ENCODE measurements at regions not wholly inside any gene's neighbourhood (a gene's known extent, or its start where the extent isn't known, plus 50 kb on each side); places are given as distances from the start of the nearest gene placed in this dataset.

GRCh38 chr14:97290065-97290464, 492.9 kb downstream of the VRK1 start:
- FAIRE-seq (no peak), DNase-seq (ENCODE audit: insufficient read length, low spot score) (no peak)
- no peak for TF ChIP-seq POLR2A (IDR thresholded peaks at IDR 0.05; ENCODE audit: low read depth, low read length)
- TF ChIP-seq TAF1 (IDR thresholded peaks at IDR 0.05; ENCODE audit: low read depth, low read length), result no peak
- TF ChIP-seq POU2F2 (IDR thresholded peaks at IDR 0.05; ENCODE audit: low read depth, low read length), result no peak
- TF ChIP-seq POLR2AphosphoS5 (IDR thresholded peaks at IDR 0.05; ENCODE audit: low read depth, low read length), result no peak
- TF ChIP-seq PAX5 (IDR thresholded peaks at IDR 0.05; ENCODE audit: insufficient read depth, low read length, severe bottlenecking), result no peak
- no peak for TF ChIP-seq SPI1 (IDR thresholded peaks at IDR 0.05; ENCODE audit: low read depth, low read length)

- DNase-seq (ENCODE audit: insufficient read length, low spot score), result no peak
- FAIRE-seq, result no peak
- TF ChIP-seq TAF1 (IDR thresholded peaks at IDR 0.05; ENCODE audit: low read depth, low read length) (no peak), POLR2AphosphoS5 (IDR thresholded peaks at IDR 0.05; ENCODE audit: low read depth, low read length) (no peak), POLR2A (IDR thresholded peaks at IDR 0.05; ENCODE audit: low read depth, low read length) (no peak), PAX5 (IDR thresholded peaks at IDR 0.05; ENCODE audit: insufficient read depth, low read length, severe bottlenecking) (no peak), SPI1 (IDR thresholded peaks at IDR 0.05; ENCODE audit: low read depth, low read length) (no peak), POU2F2 (IDR thresholded peaks at IDR 0.05; ENCODE audit: low read depth, low read length) (no peak)
These were observed 493.8 kb downstream of the VRK1 start for GRCh38 chr14:97290977-97291376.

- DNase-seq (ENCODE audit: insufficient read length, low spot score), result no peak
- TF ChIP-seq POU2F2 (IDR thresholded peaks at IDR 0.05; ENCODE audit: low read depth, low read length) (no peak), PAX5 (IDR thresholded peaks at IDR 0.05; ENCODE audit: insufficient read depth, low read length, severe bottlenecking) (no peak), POLR2AphosphoS5 (IDR thresholded peaks at IDR 0.05; ENCODE audit: low read depth, low read length) (no peak), POLR2A (IDR thresholded peaks at IDR 0.05; ENCODE audit: low read depth, low read length) (no peak)
- FAIRE-seq, result no peak
These were observed 496.5 kb downstream of the VRK1 start for GRCh38 chr14:97293659-97294058.

GRCh38 chr14:97295108-97295710, 498.0 kb downstream of the VRK1 start:
- FAIRE-seq, result no peak
- TF ChIP-seq POU2F2 (IDR thresholded peaks at IDR 0.05; ENCODE audit: low read depth, low read length), result no peak
- no peak for TF ChIP-seq PAX5 (IDR thresholded peaks at IDR 0.05; ENCODE audit: insufficient read depth, low read length, severe bottlenecking)
- TF ChIP-seq TAF1 (IDR thresholded peaks at IDR 0.05; ENCODE audit: low read depth, low read length), result no peak
- no peak for TF ChIP-seq POLR2AphosphoS5 (IDR thresholded peaks at IDR 0.05; ENCODE audit: low read depth, low read length)
- no peak for TF ChIP-seq POLR2A (IDR thresholded peaks at IDR 0.05; ENCODE audit: low read depth, low read length)
- no peak for TF ChIP-seq SPI1 (IDR thresholded peaks at IDR 0.05; ENCODE audit: low read depth, low read length)
- DNase-seq (ENCODE audit: insufficient read length, low spot score), result no peak

GRCh38 chr14:97296176-97296575, 499.0 kb downstream of the VRK1 start:
- DNase-seq (ENCODE audit: insufficient read length, low spot score) (no peak), FAIRE-seq (no peak)
- TF ChIP-seq POLR2A (IDR thresholded peaks at IDR 0.05; ENCODE audit: low read depth, low read length) (no peak), TAF1 (IDR thresholded peaks at IDR 0.05; ENCODE audit: low read depth, low read length) (no peak), SPI1 (IDR thresholded peaks at IDR 0.05; ENCODE audit: low read depth, low read length) (no peak), POU2F2 (IDR thresholded peaks at IDR 0.05; ENCODE audit: low read depth, low read length) (no peak), PAX5 (IDR thresholded peaks at IDR 0.05; ENCODE audit: insufficient read depth, low read length, severe bottlenecking) (no peak), POLR2AphosphoS5 (IDR thresholded peaks at IDR 0.05; ENCODE audit: low read depth, low read length) (no peak)

GRCh38 chr14:97297100-97297499, 499.9 kb downstream of the VRK1 start:
- DNase-seq (ENCODE audit: insufficient read length, low spot score), result no peak
- no peak for FAIRE-seq
- no peak for TF ChIP-seq PAX5 (IDR thresholded peaks at IDR 0.05; ENCODE audit: insufficient read depth, low read length, severe bottlenecking)
- no peak for TF ChIP-seq SPI1 (IDR thresholded peaks at IDR 0.05; ENCODE audit: low read depth, low read length)
- TF ChIP-seq POU2F2 (IDR thresholded peaks at IDR 0.05; ENCODE audit: low read depth, low read length), result no peak
- TF ChIP-seq TAF1 (IDR thresholded peaks at IDR 0.05; ENCODE audit: low read depth, low read length), result no peak
- no peak for TF ChIP-seq POLR2AphosphoS5 (IDR thresholded peaks at IDR 0.05; ENCODE audit: low read depth, low read length)
- TF ChIP-seq POLR2A (IDR thresholded peaks at IDR 0.05; ENCODE audit: low read depth, low read length), result no peak

GRCh38 chr14:97298331-97298730, 501.1 kb downstream of the VRK1 start:
- FAIRE-seq (no peak), DNase-seq (ENCODE audit: insufficient read length, low spot score) (no peak)

GRCh38 chr14:97298736-97299135, 501.6 kb downstream of the VRK1 start:
- FAIRE-seq (no peak), DNase-seq (ENCODE audit: insufficient read length, low spot score) (no peak)
- TF ChIP-seq TAF1 (IDR thresholded peaks at IDR 0.05; ENCODE audit: low read depth, low read length) (no peak), SPI1 (IDR thresholded peaks at IDR 0.05; ENCODE audit: low read depth, low read length) (no peak), POU2F2 (IDR thresholded peaks at IDR 0.05; ENCODE audit: low read depth, low read length) (no peak)

More at GRCh38 chr14:97298331-97298730, 501.1 kb downstream of the VRK1 start:
- TF ChIP-seq POU2F2 (IDR thresholded peaks at IDR 0.05; ENCODE audit: low read depth, low read length) (no peak), SPI1 (IDR thresholded peaks at IDR 0.05; ENCODE audit: low read depth, low read length) (no peak), POLR2AphosphoS5 (IDR thresholded peaks at IDR 0.05; ENCODE audit: low read depth, low read length) (no peak), PAX5 (IDR thresholded peaks at IDR 0.05; ENCODE audit: insufficient read depth, low read length, severe bottlenecking) (no peak), TAF1 (IDR thresholded peaks at IDR 0.05; ENCODE audit: low read depth, low read length) (no peak), POLR2A (IDR thresholded peaks at IDR 0.05; ENCODE audit: low read depth, low read length) (no peak)

GRCh38 chr14:97299661-97300060, 502.5 kb downstream of the VRK1 start:
- no peak for FAIRE-seq
- DNase-seq (ENCODE audit: insufficient read length, low spot score), result no peak
- TF ChIP-seq POLR2A (IDR thresholded peaks at IDR 0.05; ENCODE audit: low read depth, low read length), result no peak
- no peak for TF ChIP-seq POLR2AphosphoS5 (IDR thresholded peaks at IDR 0.05; ENCODE audit: low read depth, low read length)
- no peak for TF ChIP-seq PAX5 (IDR thresholded peaks at IDR 0.05; ENCODE audit: insufficient read depth, low read length, severe bottlenecking)
- no peak for TF ChIP-seq POU2F2 (IDR thresholded peaks at IDR 0.05; ENCODE audit: low read depth, low read length)
- TF ChIP-seq TAF1 (IDR thresholded peaks at IDR 0.05; ENCODE audit: low read depth, low read length), result no peak
- no peak for TF ChIP-seq SPI1 (IDR thresholded peaks at IDR 0.05; ENCODE audit: low read depth, low read length)

Data from GM12891 (cell line).